ENCODE measurements at regions not wholly inside any gene's neighbourhood (a gene's known extent, or its start where the extent isn't known, plus 50 kb on each side); places are given as distances from the start of the nearest gene placed in this dataset.

DNA sequence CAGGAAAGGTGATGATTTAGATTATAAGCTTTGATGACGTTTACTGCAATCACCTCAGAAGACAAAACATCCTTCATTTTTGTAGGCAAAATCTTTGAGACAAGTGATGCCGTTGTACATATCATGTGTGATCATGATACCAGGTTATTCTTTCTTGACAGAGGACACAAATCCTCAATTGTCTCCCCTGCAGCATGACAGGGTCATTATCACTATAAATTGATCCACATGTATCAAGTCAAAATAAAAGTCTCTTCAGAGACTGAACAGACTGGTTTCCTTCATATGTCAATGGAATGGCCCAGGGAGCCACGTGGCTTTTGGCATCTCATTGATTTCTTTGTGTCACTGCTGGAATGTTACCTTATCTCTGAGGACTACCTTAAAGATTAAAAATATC is 995.7 kb downstream of the FLRT2 start:
- H3K27me3 ChIP-seq (ENCODE audit: insufficient read depth): no peaks in the 10 kb centered on the region
- no peaks in the 10 kb centered on the region for H4K20me1 ChIP-seq (replicated peaks; ENCODE audit: insufficient read depth)
- no peaks in the 10 kb centered on the region for H3K79me2 ChIP-seq (replicated peaks; ENCODE audit: insufficient read depth)
- no peaks in the 10 kb centered on the region for H3F3A ChIP-seq (replicated peaks; ENCODE audit: low read depth)
- H3K27me3 Mint-ChIP-seq (ENCODE audit: insufficient read depth, low read depth, poor library complexity): no peaks in the 10 kb centered on the region
- H3K4me3 Mint-ChIP-seq: no peak overlapping the region
- no peak overlapping the region for H3K4me2 ChIP-seq
- H2AFZ ChIP-seq: 0 out of 2 replicates have a peak overlapping the region, but pooled peaks have one; percentile 21
- no peaks in the 10 kb centered on the region for H3K9me3 Mint-ChIP-seq
- no peak overlapping the region for H3K4me3 ChIP-seq
- H3K27ac Mint-ChIP-seq: no peak overlapping the region
- no peaks in the 10 kb centered on the region for H3K36me3 Mint-ChIP-seq (ENCODE audit: low read depth)
- no peak for ATAC-seq
- no peaks in the 10 kb centered on the region for H3K4me1 ChIP-seq (ENCODE audit: insufficient read depth)
- TF ChIP-seq, protein P1, sequence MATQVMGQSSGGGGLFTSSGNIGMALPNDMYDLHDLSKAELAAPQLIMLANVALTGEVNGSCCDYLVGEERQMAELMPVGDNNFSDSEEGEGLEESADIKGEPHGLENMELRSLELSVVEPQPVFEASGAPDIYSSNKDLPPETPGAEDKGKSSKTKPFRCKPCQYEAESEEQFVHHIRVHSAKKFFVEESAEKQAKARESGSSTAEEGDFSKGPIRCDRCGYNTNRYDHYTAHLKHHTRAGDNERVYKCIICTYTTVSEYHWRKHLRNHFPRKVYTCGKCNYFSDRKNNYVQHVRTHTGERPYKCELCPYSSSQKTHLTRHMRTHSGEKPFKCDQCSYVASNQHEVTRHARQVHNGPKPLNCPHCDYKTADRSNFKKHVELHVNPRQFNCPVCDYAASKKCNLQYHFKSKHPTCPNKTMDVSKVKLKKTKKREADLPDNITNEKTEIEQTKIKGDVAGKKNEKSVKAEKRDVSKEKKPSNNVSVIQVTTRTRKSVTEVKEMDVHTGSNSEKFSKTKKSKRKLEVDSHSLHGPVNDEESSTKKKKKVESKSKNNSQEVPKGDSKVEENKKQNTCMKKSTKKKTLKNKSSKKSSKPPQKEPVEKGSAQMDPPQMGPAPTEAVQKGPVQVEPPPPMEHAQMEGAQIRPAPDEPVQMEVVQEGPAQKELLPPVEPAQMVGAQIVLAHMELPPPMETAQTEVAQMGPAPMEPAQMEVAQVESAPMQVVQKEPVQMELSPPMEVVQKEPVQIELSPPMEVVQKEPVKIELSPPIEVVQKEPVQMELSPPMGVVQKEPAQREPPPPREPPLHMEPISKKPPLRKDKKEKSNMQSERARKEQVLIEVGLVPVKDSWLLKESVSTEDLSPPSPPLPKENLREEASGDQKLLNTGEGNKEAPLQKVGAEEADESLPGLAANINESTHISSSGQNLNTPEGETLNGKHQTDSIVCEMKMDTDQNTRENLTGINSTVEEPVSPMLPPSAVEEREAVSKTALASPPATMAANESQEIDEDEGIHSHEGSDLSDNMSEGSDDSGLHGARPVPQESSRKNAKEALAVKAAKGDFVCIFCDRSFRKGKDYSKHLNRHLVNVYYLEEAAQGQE (IDR thresholded peaks at IDR 0.05; ENCODE audit: unreplicated experiment): no peak
- no peak for TF ChIP-seq NANOG (IDR thresholded peaks at IDR 0.05; ENCODE audit: borderline replicate concordance)
- no peak for TF ChIP-seq ZNF114 (CRISPR knock-in tag; IDR thresholded peaks at IDR 0.05)
- TF ChIP-seq EZH2phosphoT487 (IDR thresholded peaks at IDR 0.05; ENCODE audit: unreplicated experiment): no peak
- TF ChIP-seq, protein P2, sequence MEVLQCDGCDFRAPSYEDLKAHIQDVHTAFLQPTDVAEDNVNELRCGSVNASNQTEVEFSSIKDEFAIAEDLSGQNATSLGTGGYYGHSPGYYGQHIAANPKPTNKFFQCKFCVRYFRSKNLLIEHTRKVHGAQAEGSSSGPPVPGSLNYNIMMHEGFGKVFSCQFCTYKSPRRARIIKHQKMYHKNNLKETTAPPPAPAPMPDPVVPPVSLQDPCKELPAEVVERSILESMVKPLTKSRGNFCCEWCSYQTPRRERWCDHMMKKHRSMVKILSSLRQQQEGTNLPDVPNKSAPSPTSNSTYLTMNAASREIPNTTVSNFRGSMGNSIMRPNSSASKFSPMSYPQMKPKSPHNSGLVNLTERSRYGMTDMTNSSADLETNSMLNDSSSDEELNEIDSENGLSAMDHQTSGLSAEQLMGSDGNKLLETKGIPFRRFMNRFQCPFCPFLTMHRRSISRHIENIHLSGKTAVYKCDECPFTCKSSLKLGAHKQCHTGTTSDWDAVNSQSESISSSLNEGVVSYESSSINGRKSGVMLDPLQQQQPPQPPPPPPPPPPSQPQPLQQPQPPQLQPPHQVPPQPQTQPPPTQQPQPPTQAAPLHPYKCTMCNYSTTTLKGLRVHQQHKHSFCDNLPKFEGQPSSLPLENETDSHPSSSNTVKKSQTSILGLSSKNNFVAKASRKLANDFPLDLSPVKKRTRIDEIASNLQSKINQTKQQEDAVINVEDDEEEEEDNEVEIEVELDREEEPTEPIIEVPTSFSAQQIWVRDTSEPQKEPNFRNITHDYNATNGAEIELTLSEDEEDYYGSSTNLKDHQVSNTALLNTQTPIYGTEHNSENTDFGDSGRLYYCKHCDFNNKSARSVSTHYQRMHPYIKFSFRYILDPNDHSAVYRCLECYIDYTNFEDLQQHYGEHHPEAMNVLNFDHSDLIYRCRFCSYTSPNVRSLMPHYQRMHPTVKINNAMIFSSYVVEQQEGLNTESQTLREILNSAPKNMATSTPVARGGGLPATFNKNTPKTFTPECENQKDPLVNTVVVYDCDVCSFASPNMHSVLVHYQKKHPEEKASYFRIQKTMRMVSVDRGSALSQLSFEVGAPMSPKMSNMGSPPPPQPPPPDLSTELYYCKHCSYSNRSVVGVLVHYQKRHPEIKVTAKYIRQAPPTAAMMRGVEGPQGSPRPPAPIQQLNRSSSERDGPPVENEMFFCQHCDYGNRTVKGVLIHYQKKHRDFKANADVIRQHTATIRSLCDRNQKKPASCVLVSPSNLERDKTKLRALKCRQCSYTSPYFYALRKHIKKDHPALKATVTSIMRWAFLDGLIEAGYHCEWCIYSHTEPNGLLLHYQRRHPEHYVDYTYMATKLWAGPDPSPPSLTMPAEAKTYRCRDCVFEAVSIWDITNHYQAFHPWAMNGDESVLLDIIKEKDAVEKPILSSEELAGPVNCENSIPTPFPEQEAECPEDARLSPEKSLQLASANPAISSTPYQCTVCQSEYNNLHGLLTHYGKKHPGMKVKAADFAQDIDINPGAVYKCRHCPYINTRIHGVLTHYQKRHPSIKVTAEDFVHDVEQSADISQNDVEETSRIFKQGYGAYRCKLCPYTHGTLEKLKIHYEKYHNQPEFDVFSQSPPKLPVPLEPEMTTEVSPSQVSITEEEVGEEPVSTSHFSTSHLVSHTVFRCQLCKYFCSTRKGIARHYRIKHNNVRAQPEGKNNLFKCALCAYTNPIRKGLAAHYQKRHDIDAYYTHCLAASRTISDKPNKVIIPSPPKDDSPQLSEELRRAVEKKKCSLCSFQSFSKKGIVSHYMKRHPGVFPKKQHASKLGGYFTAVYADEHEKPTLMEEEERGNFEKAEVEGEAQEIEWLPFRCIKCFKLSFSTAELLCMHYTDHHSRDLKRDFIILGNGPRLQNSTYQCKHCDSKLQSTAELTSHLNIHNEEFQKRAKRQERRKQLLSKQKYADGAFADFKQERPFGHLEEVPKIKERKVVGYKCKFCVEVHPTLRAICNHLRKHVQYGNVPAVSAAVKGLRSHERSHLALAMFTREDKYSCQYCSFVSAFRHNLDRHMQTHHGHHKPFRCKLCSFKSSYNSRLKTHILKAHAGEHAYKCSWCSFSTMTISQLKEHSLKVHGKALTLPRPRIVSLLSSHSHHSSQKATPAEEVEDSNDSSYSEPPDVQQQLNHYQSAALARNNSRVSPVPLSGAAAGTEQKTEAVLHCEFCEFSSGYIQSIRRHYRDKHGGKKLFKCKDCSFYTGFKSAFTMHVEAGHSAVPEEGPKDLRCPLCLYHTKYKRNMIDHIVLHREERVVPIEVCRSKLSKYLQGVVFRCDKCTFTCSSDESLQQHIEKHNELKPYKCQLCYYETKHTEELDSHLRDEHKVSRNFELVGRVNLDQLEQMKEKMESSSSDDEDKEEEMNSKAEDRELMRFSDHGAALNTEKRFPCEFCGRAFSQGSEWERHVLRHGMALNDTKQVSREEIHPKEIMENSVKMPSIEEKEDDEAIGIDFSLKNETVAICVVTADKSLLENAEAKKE (CRISPR knock-in tag; IDR thresholded peaks at IDR 0.05): no peak
- TF ChIP-seq ZNF331 (CRISPR knock-in tag; IDR thresholded peaks at IDR 0.05; ENCODE audit: low read depth): no peak
- TF ChIP-seq STAT1 (IDR thresholded peaks at IDR 0.05; ENCODE audit: unreplicated experiment): no peak
- no peak for TF ChIP-seq CTCF (conservative IDR thresholded peaks at IDR 0.05; ENCODE audit: low read depth in 2 of 2)
- no peaks in the 10 kb centered on the region for H3K4me1 Mint-ChIP-seq
- no peak for DNase-seq (ENCODE audit: low spot score)
- no peak overlapping the region for H3K27ac ChIP-seq (ENCODE audit: low read depth)
- no peaks in the 10 kb centered on the region; the same call in 1 of the 2 replicates for H3K9me2 ChIP-seq (ENCODE audit: insufficient read depth)
- no peaks in the 10 kb centered on the region for H3K36me3 ChIP-seq (ENCODE audit: insufficient read depth)

Measured in GM23338 (cell line).